Mesodermal cell (in vitro differentiated cells): ENCODE measurements at regions not wholly inside any gene's neighbourhood (a gene's known extent, or its start where the extent isn't known, plus 50 kb on each side); places are given as distances from the start of the nearest gene placed in this dataset.
"Not testable (repeated sequence)": the region's sequence is repeated elsewhere in the genome, so short reads cannot be mapped to it uniquely, and the experiment has no call there.

ENCODE experiments used
- H3K27ac ChIP-seq: 2 replicates; pipeline ENCODE4 v1.7.0; 2013; ENCODE audit warnings: mild to moderate bottlenecking, low read depth, low read length, moderate library complexity; ENCODE audit not compliant: severe bottlenecking
- H3K36me3 ChIP-seq: 2 replicates; pipeline ENCODE4 v1.7.1; 2013; ENCODE audit warnings: mild to moderate bottlenecking, low read length, moderate library complexity; ENCODE audit not compliant: control insufficient read depth, insufficient read depth
- H3K4me1 ChIP-seq: one replicate; pipeline ENCODE4 v1.7.1; 2013; ENCODE audit warnings: mild to moderate bottlenecking, low read length; ENCODE audit not compliant: insufficient read depth, control insufficient read depth, poor library complexity, severe bottlenecking
- H3K4me3 ChIP-seq: 2 replicates; pipeline ENCODE4 v1.7.0; 2013; ENCODE audit warnings: low read length, control low read depth, mild to moderate bottlenecking; ENCODE audit not compliant: insufficient read depth, poor library complexity, severe bottlenecking; ENCODE audit errors: extremely low read depth
- H3K9me3 ChIP-seq: 2 replicates; pipeline ENCODE4 v1.7.1; 2013; ENCODE audit warnings: mild to moderate bottlenecking, low read length, moderate library complexity; ENCODE audit not compliant: control insufficient read depth
- WGBS, 2 experiments: methylation state at CpG; one replicate each; pipeline ENCODE4 v1.1.5; 2013; ENCODE audit warnings: missing lambda C conversion rate in 2 of 2; ENCODE audit not compliant: insufficient coverage in 2 of 2; 5-methylcytosine and 5-hydroxymethylcytosine counted together

DNA sequence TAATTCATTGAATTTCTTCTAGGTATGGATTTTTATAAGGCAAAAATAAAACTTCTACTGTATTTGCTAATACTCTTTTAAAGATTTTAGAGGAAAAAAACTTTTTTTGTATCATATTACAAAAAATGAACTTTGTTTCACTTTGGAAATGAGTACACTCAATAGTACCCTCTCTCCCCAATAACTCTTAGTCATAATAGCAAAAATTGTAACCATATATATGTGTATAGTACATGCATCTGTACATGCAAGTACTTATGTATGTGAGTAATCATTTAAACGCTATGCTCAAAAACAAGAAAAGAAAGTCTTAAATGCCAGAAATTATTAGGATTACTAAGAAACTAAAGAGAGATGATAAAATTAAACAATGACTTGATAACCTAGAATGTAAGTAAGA, 95.9 kb upstream of the HGF start:
- H3K4me3 ChIP-seq: no peak overlapping the region
- H3K4me1 ChIP-seq: no peaks in the 10 kb centered on the region
- no peaks in the 10 kb centered on the region for H3K36me3 ChIP-seq
- H3K27ac ChIP-seq: no peak overlapping the region
- no CpG with 5 or more reads among the region's 1 CpG for WGBS, 2 experiments
- no peaks in the 10 kb centered on the region for H3K9me3 ChIP-seq

DNA sequence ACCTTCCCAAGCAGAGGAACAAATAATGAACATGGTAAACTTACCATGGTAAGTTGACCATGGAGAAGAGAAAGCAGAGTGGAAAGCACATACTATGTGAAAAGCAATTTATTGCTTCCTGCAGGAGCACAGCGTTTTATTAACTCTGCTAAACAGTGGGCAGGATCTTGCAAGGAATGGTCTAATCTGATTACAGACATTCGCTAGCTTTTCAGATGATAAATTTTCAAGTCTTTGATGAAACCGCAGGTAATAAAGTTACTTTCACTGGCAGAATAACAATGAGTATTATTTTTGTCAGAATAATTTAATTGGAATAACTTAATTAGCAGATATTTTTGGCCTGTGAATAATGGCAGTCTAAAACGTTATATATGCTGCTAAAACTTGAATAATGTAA, 89.6 kb upstream of the HGF start:
- 88 to 100% methylated on average over 1 to 2 of the region's 4 CpGs for WGBS, 2 experiments
- H3K27ac ChIP-seq: no peak overlapping the region
- H3K36me3 ChIP-seq: no peaks in the 10 kb centered on the region
- H3K4me3 ChIP-seq: no peak overlapping the region
- no peaks in the 10 kb centered on the region for H3K4me1 ChIP-seq
- H3K9me3 ChIP-seq: no peaks in the 10 kb centered on the region

DNA sequence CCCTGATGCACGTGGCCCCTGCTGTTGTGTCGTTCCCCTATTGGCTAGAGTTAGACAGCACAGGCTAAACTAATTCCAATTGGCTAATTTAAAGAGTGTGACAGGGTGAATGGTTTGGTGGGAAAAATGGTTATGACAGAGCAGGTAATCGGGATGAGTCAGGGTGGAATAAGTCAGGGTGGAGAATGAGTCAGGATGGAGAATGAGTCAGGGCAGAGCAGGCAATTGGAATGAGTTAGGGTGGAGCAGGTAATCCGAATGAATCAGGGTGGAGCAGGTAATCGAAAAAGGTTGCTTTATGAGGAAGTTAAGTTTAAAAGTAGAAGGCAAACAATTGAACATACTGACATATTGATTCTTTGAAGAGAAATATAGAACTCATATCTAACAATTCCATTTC, 89.0 kb upstream of the HGF start:
- not testable (repeated sequence) for H3K4me3 ChIP-seq, H3K27ac ChIP-seq, H3K4me1 ChIP-seq, H3K36me3 ChIP-seq, H3K9me3 ChIP-seq
- 97% methylated on average over 3 to 4 of the region's 5 CpGs for whole genome bisulfite sequencing, 2 experiments

DNA sequence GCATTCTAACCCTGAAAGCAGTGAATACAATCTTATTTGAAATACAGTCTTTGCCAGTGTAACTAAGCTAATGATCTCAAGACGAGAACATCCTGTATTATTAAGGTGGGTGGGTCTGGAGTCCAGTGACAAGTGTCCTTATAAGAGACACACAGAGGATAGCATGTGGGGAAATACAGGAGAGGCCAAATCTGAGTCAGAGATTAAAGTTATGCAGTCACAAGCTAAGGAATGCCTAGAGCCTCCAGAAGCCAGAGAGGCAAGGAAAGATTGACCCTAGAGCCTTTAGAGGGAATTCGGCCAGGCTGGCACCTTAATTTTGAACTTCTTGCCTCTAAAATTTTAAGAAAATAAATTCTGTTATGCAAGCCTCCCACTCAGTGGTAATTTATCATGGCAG, 87.5 kb upstream of the HGF start:
- H3K9me3 ChIP-seq: no peaks in the 10 kb centered on the region
- no peak overlapping the region for H3K4me3 ChIP-seq
- no peaks in the 10 kb centered on the region for H3K36me3 ChIP-seq
- 80 to 94% methylated on average over 1 to 2 of the region's 2 CpGs for WGBS, 2 experiments
- H3K4me1 ChIP-seq: no peaks in the 10 kb centered on the region
- H3K27ac ChIP-seq: no peak overlapping the region

DNA sequence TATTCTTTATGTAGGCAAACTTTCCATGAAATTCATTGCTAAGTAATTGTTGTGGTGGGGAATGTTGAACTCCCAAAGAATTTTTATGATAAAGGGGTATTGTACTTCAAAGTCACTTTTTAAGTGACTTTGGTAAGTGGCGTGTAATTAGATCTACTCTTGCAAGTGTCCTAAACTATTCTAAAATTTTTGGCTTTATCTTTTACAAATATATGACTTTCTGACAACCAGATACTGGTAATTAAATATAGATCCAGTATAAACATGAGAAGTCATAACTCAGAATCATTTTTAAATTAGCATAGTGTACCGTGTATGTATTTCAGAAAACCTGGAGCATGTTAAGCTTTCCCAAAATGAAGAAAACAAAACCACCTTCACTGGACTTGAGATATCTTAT, 84.7 kb upstream of the HGF start:
- no CpG with 5 or more reads among the region's 2 CpGs for WGBS, 2 experiments
- Histone ChIP-seq H3K9me3 (no peaks in the 10 kb centered on the region), H3K4me1 (no peaks in the 10 kb centered on the region), H3K36me3 (no peaks in the 10 kb centered on the region), H3K4me3 (no peak overlapping the region), H3K27ac (no peak overlapping the region)

DNA sequence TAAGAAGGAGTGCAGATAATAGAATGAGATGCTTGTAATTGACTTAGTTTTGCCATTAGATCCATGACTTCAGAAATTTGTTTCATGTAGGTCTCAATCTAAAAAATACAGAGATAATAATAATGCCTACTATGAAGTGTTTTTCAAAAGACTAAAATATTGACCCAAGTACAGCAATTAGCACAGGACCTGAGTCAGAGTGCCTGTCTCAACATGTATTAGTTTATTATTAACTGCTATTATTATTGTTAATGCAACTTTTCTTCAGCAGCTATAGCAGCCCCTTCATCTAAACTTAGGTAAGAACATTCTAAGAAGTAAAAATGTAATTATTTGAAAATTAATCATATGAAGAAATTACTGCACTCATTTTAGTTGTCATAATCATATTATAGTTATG, 82.9 kb upstream of the HGF start:
- Histone ChIP-seq H3K36me3 (no peaks in the 10 kb centered on the region), H3K27ac (no peak overlapping the region), H3K4me1 (no peaks in the 10 kb centered on the region), H3K4me3 (no peak overlapping the region), H3K9me3 (no peaks in the 10 kb centered on the region)

DNA sequence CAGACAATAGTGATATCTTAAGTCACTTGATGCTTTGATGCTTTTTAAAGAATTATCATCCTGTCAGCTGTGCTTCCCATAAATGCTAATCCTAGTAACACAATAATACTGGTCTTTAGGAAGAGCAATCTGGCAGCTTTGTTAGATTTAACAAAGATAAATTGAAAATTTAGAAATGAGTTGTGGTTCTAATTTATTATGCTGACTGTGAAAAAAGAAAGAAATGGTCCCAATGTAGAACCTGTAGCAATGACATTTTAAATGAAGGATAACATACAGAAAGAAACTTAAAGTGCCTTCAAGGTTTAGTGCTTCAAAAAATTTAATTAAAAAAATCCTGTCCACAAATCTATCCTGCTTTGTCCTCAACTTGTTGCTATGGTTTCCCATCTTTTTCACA, 81.6 kb upstream of the HGF start:
- no peak overlapping the region for H3K27ac ChIP-seq
- H3K9me3 ChIP-seq: no peaks in the 10 kb centered on the region
- no peaks in the 10 kb centered on the region for H3K4me1 ChIP-seq
- no peaks in the 10 kb centered on the region for H3K36me3 ChIP-seq
- H3K4me3 ChIP-seq: no peak overlapping the region

DNA sequence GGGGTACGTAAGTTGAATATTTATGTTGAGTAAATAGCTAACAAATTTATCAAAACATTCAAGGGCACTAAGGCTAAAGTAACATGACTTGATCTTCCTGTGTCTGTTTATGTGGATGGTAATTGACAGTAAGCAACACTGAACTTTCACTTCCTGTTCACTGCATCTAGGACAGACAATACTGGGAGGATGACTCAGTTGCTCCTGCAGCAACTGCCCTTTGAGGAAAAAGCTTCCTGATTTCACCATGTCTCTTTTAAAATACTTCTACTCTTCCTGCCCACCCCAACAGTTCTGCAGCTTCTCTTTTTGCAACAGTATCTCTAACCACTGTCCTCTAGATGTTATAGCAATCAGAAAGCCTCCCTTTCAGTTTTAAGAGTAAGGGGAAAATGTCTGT, 76.6 kb upstream of the HGF start:
- H3K36me3 ChIP-seq: no peaks in the 10 kb centered on the region
- no peaks in the 10 kb centered on the region for H3K9me3 ChIP-seq
- no peak overlapping the region for H3K4me3 ChIP-seq
- 100% methylated on average over 1 of the region's 1 CpG; no CpG with 5 or more reads in 1 of the 2 experiments for WGBS, 2 experiments
- no peaks in the 10 kb centered on the region for H3K4me1 ChIP-seq
- H3K27ac ChIP-seq: peak overlapping the region; percentile 77

DNA sequence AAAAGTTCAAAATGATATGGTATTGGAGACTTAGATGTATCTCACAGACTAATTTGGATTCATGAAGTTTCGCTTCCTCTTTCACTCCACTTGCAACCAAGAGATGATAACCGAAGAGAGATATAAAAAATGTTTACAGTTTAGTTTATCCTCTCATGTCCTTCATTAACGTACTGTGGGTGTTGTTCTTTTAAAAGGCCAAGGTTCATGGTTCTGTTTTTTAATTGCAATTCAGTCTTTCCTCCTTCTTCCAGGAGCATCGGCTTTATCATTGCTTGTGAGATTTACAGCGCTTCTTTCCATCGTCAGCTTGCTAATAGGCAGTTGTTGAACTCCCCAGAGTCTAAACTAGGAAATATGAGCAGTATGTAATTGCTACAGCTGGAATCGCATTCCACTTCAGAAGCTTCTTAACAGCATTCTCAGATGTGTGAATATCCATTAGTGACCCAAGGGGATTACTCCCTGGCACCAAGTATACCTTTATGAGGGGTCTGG, 75.9 kb upstream of the HGF start:
- Histone ChIP-seq H3K4me1 (no peaks in the 10 kb centered on the region), H3K9me3 (no peaks in the 10 kb centered on the region), H3K27ac (peak overlapping the region; percentile 77), H3K4me3 (no peak overlapping the region), H3K36me3 (no peaks in the 10 kb centered on the region)
- 60% methylated on average over 1 of the region's 7 CpGs; no CpG with 5 or more reads in 1 of the 2 experiments for WGBS, 2 experiments

DNA sequence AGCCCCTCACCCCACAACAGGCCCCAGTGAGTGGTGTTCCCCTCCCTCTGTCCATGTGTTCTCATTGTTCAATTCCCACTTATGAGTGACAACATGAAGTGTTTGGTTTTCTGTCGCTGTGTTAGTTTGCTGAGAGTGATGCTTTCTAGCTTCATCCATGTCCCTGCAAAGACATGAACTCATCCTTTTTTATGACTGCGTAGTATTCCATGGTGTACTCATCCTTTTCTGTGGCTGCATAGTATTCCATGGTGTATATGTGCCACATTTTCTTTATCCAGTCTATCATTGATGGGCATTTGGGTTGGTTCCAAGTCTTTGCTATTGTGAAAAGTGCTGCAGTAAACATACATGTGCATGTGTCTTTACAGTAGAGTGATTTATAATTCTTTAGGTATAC, 73.8 kb upstream of the HGF start:
- not testable (repeated sequence) for H3K27ac ChIP-seq, H3K4me1 ChIP-seq, H3K9me3 ChIP-seq, H3K36me3 ChIP-seq, H3K4me3 ChIP-seq
- WGBS, 2 experiments: 71% methylated on average over 2 of the region's 2 CpGs; no CpG with 5 or more reads in 1 of the 2 experiments

DNA sequence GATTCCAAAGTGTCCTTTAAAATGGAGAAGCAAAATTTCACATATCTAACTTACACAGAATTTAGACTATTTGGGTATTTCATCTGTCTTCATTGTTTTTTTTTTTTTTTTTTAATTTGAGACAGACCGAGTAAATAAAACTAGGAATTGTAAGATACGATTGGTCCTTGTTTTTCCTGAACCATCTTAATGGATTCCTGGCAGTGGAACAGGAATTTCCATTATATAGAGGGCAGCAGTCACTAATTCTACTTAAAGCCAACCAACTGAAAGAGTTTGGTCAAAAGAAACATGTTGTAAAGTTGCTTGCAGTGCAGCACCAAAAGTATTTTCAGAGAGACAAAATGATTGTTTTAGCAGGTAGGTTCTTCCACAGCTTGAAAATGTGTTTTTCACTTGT, 72.5 kb upstream of the HGF start:
- no peak overlapping the region for H3K4me3 ChIP-seq
- H3K36me3 ChIP-seq: no peaks in the 10 kb centered on the region
- no CpG with 5 or more reads among the region's 2 CpGs for WGBS, 2 experiments
- H3K27ac ChIP-seq: no peak overlapping the region
- H3K4me1 ChIP-seq: no peaks in the 10 kb centered on the region
- H3K9me3 ChIP-seq: no peaks in the 10 kb centered on the region
